22Rv1 (cell line): ENCODE measurements at regions not wholly inside any gene's neighbourhood (a gene's known extent, or its start where the extent isn't known, plus 50 kb on each side); places are given as distances from the start of the nearest gene placed in this dataset.

ENCODE experiments used
- CTCF ChIP-seq: fragments of 450-650 bp; IDR thresholded peaks from 2 replicates; pipeline ENCODE4 v1.5.1; 2017; ENCODE audit warnings: mild to moderate bottlenecking
- ZFX ChIP-seq: fragments of 450-650 bp; IDR thresholded peaks from 2 replicates; pipeline ENCODE4 v1.6.1; 2017; ENCODE audit warnings: antibody characterized with exemption, borderline replicate concordance

- no peak for TF ChIP-seq CTCF
- TF ChIP-seq ZFX = no peak
These were observed 192.7 kb downstream of the GATA3 start for GRCh38 chr10:8247191-8247590.
